GM12878 (cell line): ENCODE measurements at regions not wholly inside any gene's neighbourhood (a gene's known extent, or its start where the extent isn't known, plus 50 kb on each side); places are given as distances from the start of the nearest gene placed in this dataset.

ENCODE experiments used
- ATAC-seq: fragments of 200-7000 bp; cut with Tn5 transposase; 3 replicates; pipeline ENCODE4 v1.9.1; 2020; ENCODE audit warnings: mild to moderate bottlenecking, moderate library complexity
- BruUV-seq: library from RNA; stranded (reverse); fragments of 400-500 nt; replicated peaks from 2 replicates; lab custom pipeline; 2021; lab: Mats Ljungman, UMichigan
- CTCF ChIA-PET: fragments of 300-600 bp; sonication (Branson Sonifier 250); formaldehyde crosslinking; extraction: SDS; loops from one replicate; lab custom pipeline; 2021; ENCODE audit warnings: inconsistent platforms; lab: Yijun Ruan, JAX
- POLR2A ChIA-PET: fragments of 350-600 bp; formaldehyde crosslinking; extraction: SDS; loops from one replicate; lab custom pipeline; 2021; ENCODE audit warnings: inconsistent platforms; lab: Charles Lee
- RAD21 ChIA-PET: fragments of 300-600 bp; sonication (Branson Sonifier 250); formaldehyde crosslinking; loops from one replicate; lab custom pipeline; 2023; ENCODE audit warnings: antibody characterized with exemption; ENCODE audit not compliant: unreplicated experiment; lab: Charles Lee
- SMC1A ChIA-PET: fragments of 300-600 bp; sonication (Branson Sonifier 250); formaldehyde crosslinking; loops from one replicate; lab custom pipeline; 2023; ENCODE audit not compliant: unreplicated experiment, uncharacterized antibody; lab: Charles Lee
- DNase-seq: peaks from one replicate; pipeline ENCODE4 v3.0.0-alpha.2; 2011; ENCODE audit warnings: low read depth, low spot score
- FAIRE-seq: peaks from 3 replicates; lab custom pipeline; 2011; peaks lifted over from hg19 to GRCh38; lab: Jason Lieb, UNC
- H2AFZ ChIP-seq: 2 replicates; pipeline ENCODE4 v1.6.0; 2011; ENCODE audit warnings: low read depth, low read length, control low read depth; ENCODE audit not compliant: control insufficient read depth
- H3K27ac ChIP-seq: 2 replicates; pipeline ENCODE4 v1.5.1; 2011; ENCODE audit warnings: control low read depth; ENCODE audit not compliant: control insufficient read depth, insufficient read depth
- H3K27me3 ChIP-seq, 2 experiments: replicated peaks in 1 of 2; 2 replicates each; pipeline versions ENCODE4 v1.6.0 to v1.6.1; 2011; ENCODE audit warnings: low read length in 1 of 2; ENCODE audit not compliant: control insufficient read depth in 2 of 2, insufficient read depth in 2 of 2
- H3K36me3 ChIP-seq, 2 experiments: 2 replicates each; pipeline ENCODE4 v1.5.1; 2011; ENCODE audit warnings: low read length in 1 of 2; ENCODE audit not compliant: control insufficient read depth in 2 of 2, insufficient read depth in 2 of 2
- H3K4me1 ChIP-seq: 2 replicates; pipeline ENCODE4 v1.6.1; 2011; ENCODE audit warnings: mild to moderate bottlenecking, low read length, moderate library complexity, mixed read lengths; ENCODE audit not compliant: control insufficient read depth, insufficient read depth
- H3K4me2 ChIP-seq: 2 replicates; pipeline ENCODE4 v1.6.0; 2011; ENCODE audit warnings: control low read depth; ENCODE audit not compliant: control insufficient read depth, insufficient read depth
- H3K4me3 ChIP-seq: fragments of 200-600 bp; sonication (generic); 2 replicates; pipeline ENCODE4 v1.5.1; 2016
- H3K79me2 ChIP-seq: 2 replicates; pipeline ENCODE4 v1.6.0; 2011; ENCODE audit warnings: low read length; ENCODE audit not compliant: control insufficient read depth, insufficient read depth
- H3K9ac ChIP-seq: 2 replicates; pipeline ENCODE4 v1.8.0; 2011; ENCODE audit warnings: low read length, control low read depth, mixed read lengths; ENCODE audit not compliant: control insufficient read depth, insufficient read depth
- H3K9me3 ChIP-seq: replicated peaks from 3 replicates; pipeline ENCODE4 v1.5.1; 2011; ENCODE audit warnings: mild to moderate bottlenecking, low read length; ENCODE audit not compliant: control insufficient read depth, insufficient read depth
- H4K20me1 ChIP-seq: 2 replicates; pipeline ENCODE4 v1.6.0; 2011; ENCODE audit not compliant: control insufficient read depth, insufficient read depth
- BRCA1 ChIP-seq: IDR thresholded peaks from 2 replicates; pipeline ENCODE4 v1.6.1; 2011; ENCODE audit warnings: low read depth, low read length, improper control_type of control experiment
- E2F8 ChIP-seq: fragments of 450-650 bp; IDR thresholded peaks from 2 replicates; pipeline ENCODE4 v1.6.1; 2018; ENCODE audit warnings: mild to moderate bottlenecking, low read depth, moderate library complexity; ENCODE audit not compliant: partially characterized antibody
- ESRRA ChIP-seq: IDR thresholded peaks from 2 replicates; pipeline ENCODE4 v1.6.1; 2012; ENCODE audit warnings: mild to moderate bottlenecking, low read length, improper control_type of control experiment
- MLLT1 ChIP-seq: fragments of 450-650 bp; IDR thresholded peaks from 2 replicates; pipeline ENCODE4 v1.6.1; 2016; ENCODE audit warnings: mild to moderate bottlenecking
- NR2C1 ChIP-seq: fragments of 450-650 bp; IDR thresholded peaks from 2 replicates; pipeline ENCODE4 v1.6.1; 2017; ENCODE audit warnings: antibody characterized with exemption, mild to moderate bottlenecking, moderate library complexity
- RBBP5 ChIP-seq: fragments of 200-600 bp; sonication (generic); conservative IDR thresholded peaks from 2 replicates; pipeline ENCODE4 v1.6.1; 2016
- TARDBP ChIP-seq: IDR thresholded peaks from 2 replicates; pipeline ENCODE4 v1.6.1; 2016; ENCODE audit warnings: borderline replicate concordance
- ZNF207 ChIP-seq: fragments of 450-650 bp; IDR thresholded peaks from 2 replicates; pipeline ENCODE4 v1.6.1; 2014; ENCODE audit warnings: antibody characterized with exemption, mild to moderate bottlenecking, borderline replicate concordance
- ZNF217 ChIP-seq: fragments of 450-650 bp; IDR thresholded peaks from 2 replicates; pipeline ENCODE4 v1.6.1; 2017; ENCODE audit warnings: antibody characterized with exemption, mild to moderate bottlenecking
- ZNF622 ChIP-seq: fragments of 450-650 bp; IDR thresholded peaks from 2 replicates; pipeline ENCODE4 v1.6.1; 2017; ENCODE audit warnings: mild to moderate bottlenecking, inconsistent platforms
- whole genome bisulfite sequencing: methylation state at CpG from one replicate; pipeline ENCODE4 v1.1.6; 2016; ENCODE audit warnings: low lambda C conversion rate; ENCODE audit not compliant: insufficient replicate concordance, insufficient coverage; ENCODE audit errors: missing lambda C conversion rate; 5-methylcytosine and 5-hydroxymethylcytosine counted together
- in situ Hi-C: fragments of 300-500 bp; cut with MboI; formaldehyde crosslinking; loops from 9 replicates; pipeline ENCODE4 v1.14.3; 2018; ENCODE audit warnings: mixed read lengths
- intact Hi-C: fragments of 100-400 bp; cut with micrococcal nuclease; formaldehyde crosslinking; loops from one replicate; pipeline ENCODE4 v1.14.2; 2022; ENCODE audit not compliant: unreplicated experiment

- TF ChIP-seq ESRRA (no peak), NR2C1 (no peak)
Observed at GRCh38 chr2:160628811-160629210, 135.2 kb upstream of the RBMS1 start (continued).

- BruUV-seq, result no TSS peak
- in situ Hi-C loops, result no loop called here
- Histone ChIP-seq H3K4me1 (no peaks in the 10 kb centered on the region), H2AFZ (no peak overlapping the region), H3K4me3 (no peak overlapping the region), H3K27ac (no peak overlapping the region), H4K20me1 (no peaks in the 10 kb centered on the region), H3K4me2 (no peak overlapping the region), H3K27me3 (no peaks in the 10 kb centered on the region; a peak in 1 of 4 replicates), H3K79me2 (no peaks in the 10 kb centered on the region), H3K9ac (no peak overlapping the region), H3K9me3 (no peaks in the 10 kb centered on the region), H3K36me3 (no peaks in the 10 kb centered on the region)
- RAD21 ChIA-PET, result no interaction called here
- no peak for FAIRE-seq
- WGBS, result 14% methylated on average over 5 of the region's 5 CpGs
- SMC1A ChIA-PET, result no interaction called here
- no peak for TF ChIP-seq BRCA1
- TF ChIP-seq MLLT1, result no peak
- no peak for TF ChIP-seq ZNF217
- TF ChIP-seq TARDBP, result no peak
- no peak for TF ChIP-seq E2F8
- TF ChIP-seq ZNF207, result no peak
- no peak for TF ChIP-seq ZNF622
- TF ChIP-seq RBBP5, result no peak
- POLR2A ChIA-PET, result no interaction called here
- intact Hi-C loops, result no loop called here
- no peak for ATAC-seq
- no peak for DNase-seq
- CTCF ChIA-PET, result no interaction called here
Observed at GRCh38 chr2:160630801-160631590, 137.4 kb upstream of the RBMS1 start.
